ENCODE measurements at regions not wholly inside any gene's neighbourhood (a gene's known extent, or its start where the extent isn't known, plus 50 kb on each side); places are given as distances from the start of the nearest gene placed in this dataset.

- in situ Hi-C loops (cut with HindIII; ENCODE audit: low sequenced_read_pairs), result no loop called here
- DNase-seq (ENCODE audit: low spot score), result no peak
Observed at GRCh38 chr12:111227476-111228420, 141.1 kb downstream of the PHETA1 start.

GRCh38 chr12:111226680-111227079 lies 142.2 kb downstream of the PHETA1 start:
- DNase-seq (ENCODE audit: low spot score), result no peak
- in situ Hi-C loops (cut with HindIII; ENCODE audit: low sequenced_read_pairs), result no loop called here

GRCh38 chr12:111225307-111225706 lies 143.6 kb downstream of the PHETA1 start:
- no peak for DNase-seq (ENCODE audit: low spot score)
- in situ Hi-C loops (cut with HindIII; ENCODE audit: low sequenced_read_pairs), result no loop called here

- DNase-seq (ENCODE audit: low spot score), result no peak
- in situ Hi-C loops (cut with HindIII; ENCODE audit: low sequenced_read_pairs), result no loop called here
Observed at GRCh38 chr12:111224186-111225066, 144.5 kb downstream of the PHETA1 start.

GRCh38 chr12:111222523-111222922 lies 146.4 kb downstream of the PHETA1 start:
- in situ Hi-C loops (cut with HindIII; ENCODE audit: low sequenced_read_pairs), result no loop called here
- no peak for DNase-seq (ENCODE audit: low spot score)

- no peak for DNase-seq (ENCODE audit: low spot score)
- in situ Hi-C loops (cut with HindIII; ENCODE audit: low sequenced_read_pairs), result no loop called here
Observed at GRCh38 chr12:111222027-111222414, 146.9 kb downstream of the PHETA1 start.

- no peak for DNase-seq (ENCODE audit: low spot score)
- in situ Hi-C loops (cut with HindIII; ENCODE audit: low sequenced_read_pairs), result no loop called here
Observed at GRCh38 chr12:111221062-111222026, 147.6 kb downstream of the PHETA1 start.

- DNase-seq (ENCODE audit: low spot score), result no peak
- in situ Hi-C loops (cut with HindIII; ENCODE audit: low sequenced_read_pairs), result no loop called here
Observed at GRCh38 chr12:111220363-111220762, 148.5 kb downstream of the PHETA1 start.

GRCh38 chr12:111219440-111219839 lies 149.5 kb downstream of the PHETA1 start:
- in situ Hi-C loops (cut with HindIII; ENCODE audit: low sequenced_read_pairs), result no loop called here
- no peak for DNase-seq (ENCODE audit: low spot score)

- in situ Hi-C loops (cut with HindIII; ENCODE audit: low sequenced_read_pairs), result no loop called here
- DNase-seq (ENCODE audit: low spot score), result no peak
Observed at GRCh38 chr12:111218499-111218898, 150.4 kb downstream of the PHETA1 start.

- no peak for DNase-seq (ENCODE audit: low spot score)
- in situ Hi-C loops (cut with HindIII; ENCODE audit: low sequenced_read_pairs), result no loop called here
Observed at GRCh38 chr12:111216387-111217159, 152.3 kb downstream of the PHETA1 start.

GRCh38 chr12:111215881-111216280 lies 153.0 kb downstream of the PHETA1 start:
- in situ Hi-C loops (cut with HindIII; ENCODE audit: low sequenced_read_pairs), result no loop called here
- DNase-seq (ENCODE audit: low spot score), result no peak

- in situ Hi-C loops (cut with HindIII; ENCODE audit: low sequenced_read_pairs), result no loop called here
- DNase-seq (ENCODE audit: low spot score), result no peak
Observed at GRCh38 chr12:111214401-111214800, 154.5 kb downstream of the PHETA1 start.

- DNase-seq (ENCODE audit: low spot score), result no peak
- in situ Hi-C loops (cut with HindIII; ENCODE audit: low sequenced_read_pairs), result no loop called here
Observed at GRCh38 chr12:111213561-111213960, 155.3 kb downstream of the PHETA1 start.

GRCh38 chr12:111212814-111213456 lies 156.0 kb downstream of the PHETA1 start:
- DNase-seq (ENCODE audit: low spot score), result no peak
- in situ Hi-C loops (cut with HindIII; ENCODE audit: low sequenced_read_pairs), result no loop called here

- in situ Hi-C loops (cut with HindIII; ENCODE audit: low sequenced_read_pairs), result no loop called here
- no peak for DNase-seq (ENCODE audit: low spot score)
Observed at GRCh38 chr12:111211910-111212757, 156.8 kb downstream of the PHETA1 start.

GRCh38 chr12:111209811-111210210 lies 159.1 kb downstream of the PHETA1 start:
- in situ Hi-C loops (cut with HindIII; ENCODE audit: low sequenced_read_pairs), result no loop called here
- DNase-seq (ENCODE audit: low spot score), result no peak

Measured in G401 (cell line).